ENCODE measurements at regions not wholly inside any gene's neighbourhood (a gene's known extent, or its start where the extent isn't known, plus 50 kb on each side); places are given as distances from the start of the nearest gene placed in this dataset.

DNA sequence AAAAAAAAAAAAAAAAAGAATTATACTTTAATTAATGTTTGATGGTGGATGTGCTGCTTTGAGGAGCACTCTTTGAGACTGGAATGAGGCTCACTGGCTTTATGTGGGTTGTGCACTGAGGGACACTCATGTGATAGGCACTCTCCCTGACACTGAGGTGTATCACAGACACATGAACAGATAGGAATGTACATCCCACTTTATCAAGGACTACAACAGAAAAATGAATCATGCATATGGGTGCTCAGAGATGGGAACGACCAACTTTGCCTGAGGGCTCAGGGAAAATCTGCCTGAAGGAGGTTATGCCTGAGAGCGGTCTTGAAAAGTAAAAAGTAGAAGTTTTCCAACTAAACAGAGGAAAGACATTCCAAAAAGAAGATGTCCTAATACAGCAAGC is 97.7 kb upstream of the RBPJ start:
- Histone ChIP-seq H3K79me2 (ENCODE audit: control insufficient read depth, insufficient read depth, low read length) (no peaks in the 10 kb centered on the region), H3K9ac (ENCODE audit: low read length) (no peak overlapping the region), H3K36me3 (ENCODE audit: control insufficient read depth, insufficient read depth, low read length) (no peaks in the 10 kb centered on the region), H2BK15ac (replicated peaks; ENCODE audit: low read depth) (no peak overlapping the region), H3K4me3 (ENCODE audit: low read length) (no peak overlapping the region), H2BK5ac (ENCODE audit: low read length) (no peak overlapping the region), H3K56ac (ENCODE audit: low read length) (no peak overlapping the region), H3K79me1 (ENCODE audit: low read length) (no peaks in the 10 kb centered on the region), H3K27ac (ENCODE audit: low read depth, low read length) (no peak overlapping the region), H2BK120ac (ENCODE audit: low read depth, low read length) (no peak overlapping the region), H3K4me1 (ENCODE audit: control insufficient read depth, low read depth, low read length) (no peaks in the 10 kb centered on the region), H4K8ac (ENCODE audit: low read depth, low read length) (no peak overlapping the region), H2AK5ac (ENCODE audit: low read length) (no peak overlapping the region), H3K18ac (ENCODE audit: low read length) (no peak overlapping the region), H3K4me2 (ENCODE audit: low read length) (no peak overlapping the region), H3K23ac (ENCODE audit: low read length) (no peak overlapping the region), H3K4ac (ENCODE audit: low read depth, low read length) (no peak overlapping the region), H3K27me3 (ENCODE audit: insufficient read depth, low read length, poor library complexity) (no peaks in the 10 kb centered on the region), H4K5ac (ENCODE audit: low read length) (no peak overlapping the region)
- WGBS (ENCODE audit: extremely low coverage, insufficient coverage, low lambda C conversion rate): no CpG with 5 or more reads among the region's 2 CpGs
- no peak for DNase-seq

DNA sequence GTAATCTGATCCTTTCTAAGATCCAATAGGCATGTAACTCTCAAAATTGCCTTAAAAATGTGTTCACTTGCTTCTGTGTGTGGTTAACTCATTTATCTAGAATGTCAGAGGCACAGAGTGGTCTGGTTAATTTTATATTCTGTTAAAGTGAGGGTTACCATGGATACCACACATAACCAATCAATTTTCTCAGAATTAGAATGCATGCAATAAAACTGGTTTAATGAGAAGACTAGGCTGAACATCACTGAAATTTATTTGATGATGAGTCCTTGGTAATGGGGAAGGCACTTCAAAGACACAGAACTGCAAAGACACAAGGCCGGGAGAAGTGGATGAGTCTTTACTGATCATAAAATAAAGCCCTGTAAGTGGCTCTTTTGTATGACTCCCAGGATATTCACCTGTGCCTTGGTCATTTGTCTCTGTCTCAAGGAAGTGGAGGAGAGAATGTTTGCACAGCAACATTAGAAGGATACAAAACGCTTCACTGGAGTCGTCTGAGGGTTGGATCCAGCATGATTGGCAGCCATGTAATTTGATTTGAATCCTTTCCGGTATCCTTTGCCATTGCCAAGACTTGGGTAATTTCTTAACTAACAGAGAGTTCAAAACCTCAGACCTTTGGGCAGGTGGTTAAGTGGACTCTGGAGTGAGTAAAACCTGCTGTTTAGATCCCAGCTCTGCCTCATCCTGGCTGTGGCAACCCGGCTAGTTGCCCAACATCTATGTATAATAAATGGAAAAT is 94.0 kb upstream of the RBPJ start:
- no peak overlapping the region for H4K5ac ChIP-seq (ENCODE audit: low read length)
- no peak overlapping the region for H3K4me3 ChIP-seq (ENCODE audit: low read length)
- no peak overlapping the region for H4K8ac ChIP-seq (ENCODE audit: low read depth, low read length)
- no peak overlapping the region for H2BK15ac ChIP-seq (replicated peaks; ENCODE audit: low read depth)
- no peaks in the 10 kb centered on the region for H3K79me2 ChIP-seq (ENCODE audit: control insufficient read depth, insufficient read depth, low read length)
- no peak overlapping the region for H2BK5ac ChIP-seq (ENCODE audit: low read length)
- H3K27me3 ChIP-seq (ENCODE audit: insufficient read depth, low read length, poor library complexity): no peaks in the 10 kb centered on the region
- no peak overlapping the region for H2BK120ac ChIP-seq (ENCODE audit: low read depth, low read length)
- H2AK5ac ChIP-seq (ENCODE audit: low read length): no peak overlapping the region
- H3K79me1 ChIP-seq (ENCODE audit: low read length): no peaks in the 10 kb centered on the region
- H3K23ac ChIP-seq (ENCODE audit: low read length): no peak overlapping the region
- H3K56ac ChIP-seq (ENCODE audit: low read length): no peak overlapping the region
- no peak overlapping the region for H3K9ac ChIP-seq (ENCODE audit: low read length)
- WGBS (ENCODE audit: extremely low coverage, insufficient coverage, low lambda C conversion rate): no CpG with 5 or more reads among the region's 5 CpGs
- H3K27ac ChIP-seq (ENCODE audit: low read depth, low read length): no peak overlapping the region
- H3K4me1 ChIP-seq (ENCODE audit: control insufficient read depth, low read depth, low read length): no peaks in the 10 kb centered on the region
- H3K36me3 ChIP-seq (ENCODE audit: control insufficient read depth, insufficient read depth, low read length): no peaks in the 10 kb centered on the region
- no peak overlapping the region for H3K18ac ChIP-seq (ENCODE audit: low read length)
- H3K4me2 ChIP-seq (ENCODE audit: low read length): no peak overlapping the region
- DNase-seq: no peak
- no peak overlapping the region for H3K4ac ChIP-seq (ENCODE audit: low read depth, low read length)

DNA sequence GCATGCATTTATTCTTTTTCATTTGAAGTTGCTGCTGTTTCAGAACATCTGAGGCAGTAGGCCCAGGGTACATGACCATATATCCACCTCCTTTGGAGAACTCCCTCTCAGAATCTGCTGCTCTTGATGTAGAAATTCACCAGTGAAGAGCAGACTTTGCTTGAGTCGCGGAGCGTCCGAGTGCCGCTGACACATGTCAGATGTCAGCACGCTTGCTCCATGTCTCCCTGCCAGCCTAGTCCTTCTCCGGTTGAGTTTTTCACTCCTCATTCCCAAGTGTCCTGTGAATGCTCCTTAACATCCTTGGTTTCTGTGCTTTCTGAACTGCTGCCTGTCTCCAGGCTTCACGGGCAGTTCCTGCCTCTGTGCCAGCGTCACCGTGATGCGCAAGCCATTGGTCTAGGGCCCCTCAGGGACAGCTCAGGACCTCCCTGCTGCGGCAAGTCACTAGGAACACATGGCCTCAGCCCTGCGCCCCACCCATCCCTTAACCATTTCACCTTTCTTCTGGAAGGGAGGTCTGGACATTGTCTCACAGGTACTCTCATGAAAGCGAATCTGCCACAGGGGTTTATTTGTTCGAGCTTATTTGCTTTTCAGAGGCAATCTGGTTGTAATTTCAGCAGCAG is 93.1 kb upstream of the RBPJ start:
- Histone ChIP-seq H2BK5ac (ENCODE audit: low read length) (no peak overlapping the region), H3K79me1 (ENCODE audit: low read length) (no peaks in the 10 kb centered on the region), H3K18ac (ENCODE audit: low read length) (no peak overlapping the region), H3K9ac (ENCODE audit: low read length) (no peak overlapping the region), H3K4me1 (ENCODE audit: control insufficient read depth, low read depth, low read length) (no peaks in the 10 kb centered on the region), H3K23ac (ENCODE audit: low read length) (no peak overlapping the region), H3K79me2 (ENCODE audit: control insufficient read depth, insufficient read depth, low read length) (no peaks in the 10 kb centered on the region), H4K8ac (ENCODE audit: low read depth, low read length) (no peak overlapping the region), H3K56ac (ENCODE audit: low read length) (no peak overlapping the region), H3K27ac (ENCODE audit: low read depth, low read length) (no peak overlapping the region), H3K4me3 (ENCODE audit: low read length) (no peak overlapping the region), H2BK120ac (ENCODE audit: low read depth, low read length) (no peak overlapping the region), H3K27me3 (ENCODE audit: insufficient read depth, low read length, poor library complexity) (no peaks in the 10 kb centered on the region), H3K4ac (ENCODE audit: low read depth, low read length) (no peak overlapping the region), H3K4me2 (ENCODE audit: low read length) (no peak overlapping the region), H2BK15ac (replicated peaks; ENCODE audit: low read depth) (no peak overlapping the region), H4K5ac (ENCODE audit: low read length) (no peak overlapping the region), H2AK5ac (ENCODE audit: low read length) (no peak overlapping the region), H3K36me3 (ENCODE audit: control insufficient read depth, insufficient read depth, low read length) (no peaks in the 10 kb centered on the region)
- no CpG with 5 or more reads among the region's 15 CpGs for WGBS (ENCODE audit: extremely low coverage, insufficient coverage, low lambda C conversion rate)
- no peak for DNase-seq

DNA sequence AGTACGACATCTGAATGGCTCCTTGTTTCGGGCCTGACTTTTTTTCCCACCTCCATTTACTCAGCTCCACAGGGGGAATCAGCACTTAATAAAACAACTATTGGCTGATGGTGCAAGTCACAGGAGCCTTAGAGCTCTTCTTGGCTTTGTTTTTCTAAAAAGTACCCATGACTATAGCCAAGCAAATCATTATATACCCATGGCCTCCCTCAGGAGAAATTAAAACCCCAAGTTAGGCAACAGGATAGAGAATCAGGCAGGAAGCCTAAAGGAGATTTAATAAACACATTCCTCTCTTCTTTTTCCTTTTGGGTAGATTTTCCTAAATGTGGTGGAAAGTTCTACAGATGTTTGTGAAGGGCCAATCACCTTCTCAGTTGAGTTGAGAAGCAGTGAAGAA is 91.9 kb upstream of the RBPJ start:
- Histone ChIP-seq H3K4me3 (ENCODE audit: low read length) (no peak overlapping the region), H3K18ac (ENCODE audit: low read length) (no peak overlapping the region), H3K27ac (ENCODE audit: low read depth, low read length) (no peak overlapping the region), H2AK5ac (ENCODE audit: low read length) (no peak overlapping the region), H3K27me3 (ENCODE audit: insufficient read depth, low read length, poor library complexity) (no peaks in the 10 kb centered on the region), H3K9ac (ENCODE audit: low read length) (no peak overlapping the region), H2BK120ac (ENCODE audit: low read depth, low read length) (no peak overlapping the region), H4K5ac (ENCODE audit: low read length) (no peak overlapping the region), H3K23ac (ENCODE audit: low read length) (no peak overlapping the region), H4K8ac (ENCODE audit: low read depth, low read length) (no peak overlapping the region), H3K79me1 (ENCODE audit: low read length) (no peaks in the 10 kb centered on the region), H3K4me2 (ENCODE audit: low read length) (no peak overlapping the region), H3K79me2 (ENCODE audit: control insufficient read depth, insufficient read depth, low read length) (no peaks in the 10 kb centered on the region), H2BK5ac (ENCODE audit: low read length) (no peak overlapping the region), H3K36me3 (ENCODE audit: control insufficient read depth, insufficient read depth, low read length) (no peaks in the 10 kb centered on the region), H3K4ac (ENCODE audit: low read depth, low read length) (no peak overlapping the region), H2BK15ac (replicated peaks; ENCODE audit: low read depth) (no peak overlapping the region), H3K4me1 (ENCODE audit: control insufficient read depth, low read depth, low read length) (no peaks in the 10 kb centered on the region), H3K56ac (ENCODE audit: low read length) (no peak overlapping the region)
- no CpG with 5 or more reads among the region's 2 CpGs for WGBS (ENCODE audit: extremely low coverage, insufficient coverage, low lambda C conversion rate)
- DNase-seq: no peak

DNA sequence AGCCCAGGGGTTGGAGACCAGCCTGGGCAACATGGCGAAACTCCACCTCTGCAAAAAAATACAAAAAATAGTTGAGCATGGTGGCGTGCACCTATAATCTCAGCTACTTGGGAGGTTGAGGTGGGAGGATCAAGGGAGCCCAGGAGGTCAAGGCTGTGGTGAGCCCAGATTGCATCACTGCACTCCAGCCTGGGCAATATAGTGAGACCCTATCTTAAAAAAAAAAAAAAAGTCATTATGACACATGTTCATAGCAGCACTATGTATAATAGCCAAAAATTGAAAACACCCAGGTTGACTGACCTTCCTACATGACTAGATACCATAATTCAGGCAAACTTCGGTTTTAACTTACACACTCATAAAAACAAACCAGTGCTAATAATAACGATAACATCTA is 90.8 kb upstream of the RBPJ start:
- no peak overlapping the region for H3K27ac ChIP-seq (ENCODE audit: low read depth, low read length)
- H3K23ac ChIP-seq (ENCODE audit: low read length): no peak overlapping the region
- 100% methylated on average over 2 of the region's 4 CpGs for WGBS (ENCODE audit: extremely low coverage, insufficient coverage, low lambda C conversion rate)
- no peak overlapping the region for H3K18ac ChIP-seq (ENCODE audit: low read length)
- no peak overlapping the region for H3K4me2 ChIP-seq (ENCODE audit: low read length)
- no peaks in the 10 kb centered on the region for H3K36me3 ChIP-seq (ENCODE audit: control insufficient read depth, insufficient read depth, low read length)
- no peak overlapping the region for H2AK5ac ChIP-seq (ENCODE audit: low read length)
- no peak overlapping the region for H3K4ac ChIP-seq (ENCODE audit: low read depth, low read length)
- no peak overlapping the region for H3K9ac ChIP-seq (ENCODE audit: low read length)
- H3K4me3 ChIP-seq (ENCODE audit: low read length): no peak overlapping the region
- no peak overlapping the region for H3K56ac ChIP-seq (ENCODE audit: low read length)
- no peak overlapping the region for H4K8ac ChIP-seq (ENCODE audit: low read depth, low read length)
- H3K79me2 ChIP-seq (ENCODE audit: control insufficient read depth, insufficient read depth, low read length): no peaks in the 10 kb centered on the region
- no peaks in the 10 kb centered on the region for H3K4me1 ChIP-seq (ENCODE audit: control insufficient read depth, low read depth, low read length)
- no peak overlapping the region for H2BK120ac ChIP-seq (ENCODE audit: low read depth, low read length)
- no peaks in the 10 kb centered on the region for H3K79me1 ChIP-seq (ENCODE audit: low read length)
- H2BK5ac ChIP-seq (ENCODE audit: low read length): no peak overlapping the region
- H3K27me3 ChIP-seq (ENCODE audit: insufficient read depth, low read length, poor library complexity): no peaks in the 10 kb centered on the region
- no peak overlapping the region for H4K5ac ChIP-seq (ENCODE audit: low read length)
- no peak for DNase-seq
- no peak overlapping the region for H2BK15ac ChIP-seq (replicated peaks; ENCODE audit: low read depth)

- Histone ChIP-seq H2AK5ac (ENCODE audit: low read length) (no peak overlapping the region), H3K27me3 (ENCODE audit: insufficient read depth, low read length, poor library complexity) (no peaks in the 10 kb centered on the region), H3K23ac (ENCODE audit: low read length) (no peak overlapping the region), H2BK120ac (ENCODE audit: low read depth, low read length) (no peak overlapping the region), H2BK15ac (replicated peaks; ENCODE audit: low read depth) (no peak overlapping the region), H3K9ac (ENCODE audit: low read length) (no peak overlapping the region), H2BK5ac (ENCODE audit: low read length) (no peak overlapping the region), H3K27ac (ENCODE audit: low read depth, low read length) (no peak overlapping the region), H3K79me1 (ENCODE audit: low read length) (no peaks in the 10 kb centered on the region), H3K18ac (ENCODE audit: low read length) (no peak overlapping the region), H3K4me2 (ENCODE audit: low read length) (no peak overlapping the region), H4K5ac (ENCODE audit: low read length) (no peak overlapping the region), H3K36me3 (ENCODE audit: control insufficient read depth, insufficient read depth, low read length) (no peaks in the 10 kb centered on the region), H3K4me3 (ENCODE audit: low read length) (no peak overlapping the region), H3K4me1 (ENCODE audit: control insufficient read depth, low read depth, low read length) (no peaks in the 10 kb centered on the region), H3K4ac (ENCODE audit: low read depth, low read length) (no peak overlapping the region), H3K79me2 (ENCODE audit: control insufficient read depth, insufficient read depth, low read length) (no peaks in the 10 kb centered on the region), H4K8ac (ENCODE audit: low read depth, low read length) (no peak overlapping the region), H3K56ac (ENCODE audit: low read length) (no peak overlapping the region)
- no peak for DNase-seq
- WGBS (ENCODE audit: extremely low coverage, insufficient coverage, low lambda C conversion rate): no CpG with 5 or more reads among the region's 5 CpGs
These were observed 87.5 kb upstream of the RBPJ start for GRCh38 chr4:26233350-26233749.

All from mesendoderm (in vitro differentiated cells).